ELF-1 (cell line): ENCODE measurements at regions not wholly inside any gene's neighbourhood (a gene's known extent, or its start where the extent isn't known, plus 50 kb on each side); places are given as distances from the start of the nearest gene placed in this dataset.
"Not testable (repeated sequence)": the region's sequence is repeated elsewhere in the genome, so short reads cannot be mapped to it uniquely, and the experiment has no call there.

Source experiments
- DNase-seq: peaks from one replicate; pipeline ENCODE4 v3.0.0-alpha.2; 2016; ENCODE audit warnings: low read depth, low spot score

DNA sequence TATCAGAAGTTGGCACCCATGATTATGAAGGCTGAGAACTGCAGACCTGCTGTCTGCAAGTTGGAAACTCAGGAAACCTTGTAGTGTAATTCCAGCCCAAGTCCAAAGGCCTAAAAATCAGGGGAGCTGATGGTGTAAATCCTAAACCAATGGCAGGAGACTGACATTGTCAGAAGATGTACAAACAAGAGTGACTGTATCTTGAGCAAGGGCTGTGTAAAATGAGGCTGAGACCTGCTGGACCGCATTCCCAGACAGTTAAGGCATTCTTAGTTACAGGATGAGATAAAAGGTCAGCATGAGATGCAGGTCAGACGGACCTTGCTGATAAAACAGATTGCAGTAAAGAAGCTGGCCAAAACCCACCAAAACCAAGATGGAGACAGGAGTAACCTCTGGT is 147.7 kb downstream of the COG6 start:
- DNase-seq: peak; percentile 71

DNA sequence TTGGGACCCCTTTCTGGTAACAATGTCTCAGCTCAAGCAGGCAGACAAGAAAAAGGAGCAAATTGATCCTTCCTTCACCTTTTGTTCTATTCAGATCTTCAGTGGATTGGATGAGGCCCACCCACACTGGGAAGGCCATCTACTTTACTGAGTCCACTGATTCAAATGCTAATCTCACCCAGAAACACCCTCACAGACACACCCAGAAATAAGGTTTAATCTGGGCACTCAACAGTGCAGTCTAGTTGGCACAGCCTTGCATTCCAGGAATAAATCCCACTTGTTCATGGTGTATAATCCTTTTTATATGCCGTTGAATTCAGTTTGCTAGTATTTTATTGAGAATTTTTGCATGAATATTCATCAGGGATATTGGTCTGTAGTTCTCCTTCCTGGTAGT is 148.4 kb downstream of the COG6 start:
- no peak for DNase-seq

DNA sequence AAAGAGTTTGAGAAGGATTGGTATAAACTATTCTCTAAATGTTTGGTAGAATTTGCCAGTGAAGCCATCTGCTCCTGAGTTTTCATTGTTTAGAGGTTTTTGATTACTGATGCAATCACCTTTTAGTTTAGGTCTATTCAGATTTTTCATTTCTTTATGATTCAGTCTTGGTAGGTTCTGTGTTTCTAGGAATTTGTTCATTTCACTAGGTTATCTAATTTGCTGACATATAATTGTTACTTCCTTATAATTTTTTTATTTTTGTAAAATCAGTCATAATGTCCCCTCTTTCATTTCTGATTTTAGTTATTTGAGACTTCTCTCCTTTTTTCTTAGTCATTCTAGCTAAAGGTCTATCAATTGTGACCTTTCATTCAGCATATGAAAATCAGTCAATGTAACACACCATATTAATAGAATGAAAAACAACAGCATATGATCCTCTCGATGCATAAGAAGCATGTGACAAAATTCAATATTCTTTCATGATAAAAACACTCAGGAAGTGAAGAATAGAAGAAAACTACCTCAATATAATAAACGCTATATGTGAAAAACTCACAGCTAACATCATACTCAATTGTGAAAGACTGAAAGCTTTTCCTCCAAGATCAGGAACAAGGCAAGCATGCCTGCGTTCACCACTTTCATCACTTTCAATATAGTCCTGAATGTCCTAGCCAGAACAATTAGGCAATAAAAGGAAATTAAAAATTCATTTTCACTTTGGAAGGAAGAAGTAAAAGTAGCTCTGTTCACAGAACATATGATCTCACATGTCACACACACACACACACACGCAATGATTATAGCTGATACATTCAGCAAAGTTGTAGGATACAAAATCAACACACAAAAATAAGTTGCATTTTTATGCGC is 149.1 kb downstream of the COG6 start:
- no peak for DNase-seq

DNA sequence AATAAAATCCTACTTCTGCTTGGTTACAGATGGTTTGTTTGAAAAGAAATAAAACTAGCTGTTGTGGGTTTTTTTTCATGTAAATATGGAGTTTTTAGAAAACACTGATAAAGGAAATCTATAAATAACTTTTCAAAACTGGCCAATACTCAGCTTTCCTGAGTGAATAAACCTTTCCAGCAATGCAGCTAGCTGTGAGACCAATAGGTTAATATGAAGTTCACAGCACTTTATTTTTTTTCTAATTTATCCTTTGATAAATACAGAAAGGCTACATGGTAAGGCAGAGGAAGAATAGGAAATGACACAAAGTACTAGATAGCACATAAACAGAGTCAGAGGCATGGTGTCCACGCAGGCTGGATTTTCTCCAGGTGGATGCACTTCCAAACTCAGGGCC is 154.0 kb downstream of the COG6 start:
- DNase-seq: no peak

DNA sequence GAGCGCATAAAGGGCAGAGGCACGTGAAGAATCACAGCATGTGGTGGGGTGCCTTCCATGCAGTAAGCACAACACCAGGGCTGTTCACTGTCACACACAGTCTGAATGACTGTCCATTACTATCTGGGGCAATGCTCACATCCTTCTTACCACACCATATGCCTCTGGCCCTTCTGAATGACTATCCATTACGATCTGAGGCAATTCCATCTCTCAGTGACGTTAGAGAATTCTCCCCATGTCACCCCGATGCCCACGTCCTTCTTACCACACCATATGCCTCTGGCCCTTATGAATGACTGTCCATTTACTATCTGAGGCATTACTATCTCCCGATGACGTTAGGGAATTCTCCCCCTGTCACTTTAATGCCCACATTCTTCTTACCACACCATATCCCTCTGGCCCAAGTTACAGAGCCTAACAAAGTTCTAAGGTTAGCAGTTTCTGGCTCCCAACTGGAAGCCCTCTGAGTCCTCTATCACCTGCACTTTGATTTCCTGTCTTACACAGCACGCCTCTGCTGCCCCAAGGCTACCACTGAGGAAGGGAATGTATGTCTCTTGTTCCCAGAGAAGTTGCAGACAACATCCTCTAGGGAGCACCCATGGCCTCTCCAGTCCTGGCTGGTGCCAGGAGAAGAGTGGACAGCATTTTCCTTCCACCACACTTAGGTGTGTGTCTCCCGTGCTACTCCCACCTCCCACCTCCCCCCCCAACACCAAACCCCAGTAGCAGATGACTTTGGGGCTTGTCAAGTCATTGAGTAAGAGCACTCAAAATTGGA is 154.8 kb downstream of the COG6 start:
- peak; percentile 42 for DNase-seq

DNA sequence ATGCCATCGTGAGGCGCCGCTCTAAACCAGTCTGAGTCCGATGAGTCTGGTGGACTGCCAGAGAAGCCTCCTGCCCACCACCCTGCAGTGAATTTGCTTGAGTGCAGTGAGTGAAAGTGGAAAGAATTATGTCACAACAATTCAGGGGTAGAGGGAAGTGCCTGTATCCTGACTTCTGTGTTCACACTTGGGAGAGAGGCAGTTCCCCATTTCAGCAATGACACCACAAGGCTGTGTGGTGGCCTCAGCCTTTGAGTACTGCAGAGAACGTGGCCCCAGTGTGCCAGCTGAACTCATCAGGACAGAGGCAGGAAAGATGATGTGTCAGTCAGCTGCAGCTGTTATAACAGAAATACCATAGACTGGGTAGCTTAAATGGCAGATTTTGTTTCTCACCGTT is 155.6 kb downstream of the COG6 start:
- DNase-seq: no peak

DNA sequence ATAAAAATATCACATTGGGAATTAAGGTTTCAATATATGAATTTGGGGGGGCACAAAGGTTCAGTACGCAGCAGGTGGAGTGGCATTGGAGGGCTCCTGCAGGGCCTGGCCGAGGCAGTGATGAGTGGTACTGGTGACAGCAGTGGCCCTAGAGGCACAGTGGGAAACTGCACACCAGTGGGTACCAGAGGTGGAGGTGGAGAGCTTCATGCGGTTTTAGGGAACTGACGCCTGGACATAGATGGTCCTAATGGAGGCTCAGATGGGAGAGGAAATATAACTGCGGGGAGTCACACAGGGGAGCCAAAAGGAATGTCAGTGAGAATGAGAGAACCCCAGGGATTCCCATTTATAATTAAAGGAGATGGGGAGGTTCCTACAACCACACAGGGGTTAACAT is 156.2 kb downstream of the COG6 start:
- DNase-seq: no peak

DNA sequence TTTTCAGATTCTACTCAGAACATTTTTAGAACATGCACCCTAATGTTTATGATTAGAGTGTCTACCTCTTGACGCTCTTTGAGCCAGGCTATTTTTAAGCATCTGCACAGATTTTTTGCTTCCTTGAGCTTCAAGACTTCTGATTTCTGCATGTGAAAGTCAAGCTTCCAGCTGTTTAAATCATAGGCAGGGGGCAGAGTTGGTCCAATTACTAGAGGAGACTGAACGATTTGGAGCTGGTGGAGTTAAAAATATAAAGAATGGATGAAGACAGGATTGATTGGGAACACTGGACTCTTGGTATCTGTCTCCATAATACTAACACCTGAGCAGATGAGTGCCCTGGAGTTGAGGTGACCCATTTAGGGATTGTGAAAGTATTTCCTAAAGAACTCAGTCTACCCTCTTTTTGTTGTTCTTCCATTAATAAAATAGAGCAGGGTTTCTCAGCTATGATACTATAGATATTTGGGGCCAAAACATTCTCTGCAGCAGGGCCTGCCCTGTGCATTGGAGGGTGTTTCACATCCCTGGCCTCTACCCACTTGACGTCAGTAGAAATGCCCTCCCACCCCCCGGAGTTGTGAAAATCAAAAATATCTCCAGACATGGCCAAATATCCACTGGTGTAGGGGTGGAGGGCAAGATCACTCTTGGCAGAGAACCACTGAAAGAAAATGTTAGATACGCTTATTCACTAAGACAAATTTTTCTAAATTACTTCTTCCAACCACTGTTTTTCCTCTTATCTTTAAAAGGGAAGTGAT is 160.1 kb downstream of the COG6 start:
- no peak for DNase-seq

DNA sequence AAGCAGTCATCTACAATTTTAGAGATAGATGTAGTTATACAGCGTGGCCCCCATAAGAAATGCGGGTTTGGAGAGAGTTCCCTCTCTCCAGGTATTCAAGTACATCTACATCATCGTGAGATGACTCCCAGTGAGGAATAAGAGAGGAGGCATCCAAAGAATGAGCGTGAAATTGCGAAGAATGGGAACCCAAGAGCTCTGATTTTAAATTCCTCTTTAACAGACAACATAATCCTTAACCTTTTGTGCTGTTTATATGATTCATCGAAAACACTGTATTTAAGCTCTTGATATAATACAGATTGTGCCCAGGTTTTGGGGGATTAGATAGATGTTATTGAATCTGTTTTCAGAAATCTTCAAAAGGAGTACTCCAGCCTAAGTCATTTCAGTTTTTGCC is 161.5 kb downstream of the COG6 start:
- DNase-seq: no peak

DNA sequence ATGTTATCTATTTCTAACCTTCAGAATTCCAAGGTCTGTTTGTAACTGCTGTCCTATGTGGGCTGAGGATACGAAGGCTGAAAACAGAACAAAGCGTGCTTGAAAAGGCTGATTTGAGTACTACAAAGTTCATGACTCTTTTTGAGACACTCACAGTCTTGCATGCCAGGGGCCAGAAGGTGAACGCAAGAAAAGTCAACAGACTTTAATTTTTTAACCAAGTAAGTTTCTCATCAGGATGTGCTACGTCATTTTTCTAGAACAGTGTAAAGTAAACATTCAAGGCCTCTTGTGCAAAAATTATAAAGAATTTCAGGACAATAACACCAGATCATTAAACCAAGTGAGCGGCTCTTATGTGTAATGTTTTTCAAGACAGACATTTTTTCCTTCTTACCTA is 163.5 kb downstream of the COG6 start:
- DNase-seq: no peak

DNA sequence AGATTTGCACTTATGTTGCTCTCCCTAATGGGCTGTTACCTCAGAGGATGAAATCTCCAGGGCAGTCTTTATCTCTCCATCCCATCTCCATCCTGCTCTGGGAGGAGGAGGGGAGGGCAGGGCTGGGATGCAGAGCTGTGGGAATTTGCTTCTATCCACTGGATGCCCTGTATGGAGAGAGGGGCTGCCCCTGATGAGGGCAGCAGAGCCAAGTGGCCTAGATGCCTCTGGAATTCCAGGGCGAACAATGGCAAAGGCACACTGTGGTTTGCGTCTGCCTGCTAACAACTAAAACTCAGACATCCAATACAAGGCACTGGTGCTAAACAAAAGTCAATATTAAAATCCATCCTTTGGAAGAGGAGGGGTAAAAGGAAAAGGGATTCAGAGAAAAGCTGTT is 165.1 kb downstream of the COG6 start:
- no peak for DNase-seq

DNA sequence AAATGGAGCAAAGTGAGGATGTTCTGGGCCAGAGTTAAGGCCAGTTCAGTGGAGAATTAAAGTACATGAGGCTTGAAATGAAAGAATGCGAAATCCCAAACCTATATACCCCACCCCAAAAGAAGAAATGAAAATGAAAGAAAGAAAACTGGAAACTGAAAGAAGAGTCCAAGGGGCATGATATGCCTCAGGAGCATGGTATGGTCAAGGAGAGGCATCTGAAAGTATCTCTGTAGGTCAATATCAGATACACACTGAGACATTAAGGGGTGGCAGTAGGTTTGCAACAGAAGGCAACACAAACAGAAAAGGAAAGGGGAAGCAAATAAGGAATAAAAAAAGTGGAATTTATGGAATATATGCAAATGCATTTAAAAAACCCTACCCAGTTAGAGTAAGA is 166.5 kb downstream of the COG6 start:
- no peak for DNase-seq

DNA sequence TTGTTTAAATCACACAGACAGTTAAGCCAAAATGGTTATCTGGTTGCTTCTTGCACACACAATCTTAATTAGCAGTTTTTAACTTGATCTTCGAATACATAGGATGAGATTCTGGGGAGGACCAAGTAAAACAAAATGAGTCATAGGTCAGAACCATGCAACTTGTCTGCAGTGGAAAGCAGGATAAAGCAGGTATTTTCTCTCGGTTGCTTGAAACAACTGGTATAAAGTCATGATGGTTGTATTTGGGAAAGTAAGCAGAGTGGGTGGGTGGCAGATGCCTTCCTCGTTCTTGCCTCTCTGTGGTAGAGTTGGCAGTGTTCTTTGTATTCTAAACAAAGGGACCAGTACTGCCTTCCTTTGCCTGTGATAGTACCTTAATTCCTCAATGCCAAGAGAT is 167.0 kb downstream of the COG6 start:
- DNase-seq: no peak

DNA sequence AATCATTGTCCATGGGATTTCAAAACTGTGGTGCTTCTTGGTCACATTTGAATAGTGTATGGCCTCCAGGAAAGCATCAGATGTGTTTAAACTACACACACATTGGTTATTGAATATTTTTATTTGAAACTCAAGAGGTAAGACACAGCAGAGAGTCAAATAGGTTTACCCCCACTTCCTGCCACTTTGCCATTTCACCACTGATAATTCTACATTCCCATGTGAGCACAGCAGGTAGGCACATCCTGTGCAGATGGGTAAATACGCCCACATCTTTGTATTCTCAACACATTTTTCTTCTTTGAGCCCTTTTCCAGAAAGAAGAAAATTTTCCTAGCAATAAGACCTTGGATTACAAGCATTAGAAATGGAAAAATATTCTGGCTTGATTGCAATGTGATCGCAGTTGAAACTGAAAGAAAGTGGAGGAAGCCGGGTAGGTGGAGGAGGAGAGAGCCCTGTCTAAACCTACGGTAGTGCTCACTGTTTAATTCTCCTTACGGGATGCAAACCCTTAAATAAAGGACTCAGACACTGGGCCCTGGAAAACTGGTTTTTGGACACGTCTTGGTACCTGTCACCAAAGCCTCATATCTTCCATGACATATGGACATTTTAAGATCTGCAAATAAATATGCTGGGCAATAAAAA is 167.7 kb downstream of the COG6 start:
- no peak for DNase-seq

DNA sequence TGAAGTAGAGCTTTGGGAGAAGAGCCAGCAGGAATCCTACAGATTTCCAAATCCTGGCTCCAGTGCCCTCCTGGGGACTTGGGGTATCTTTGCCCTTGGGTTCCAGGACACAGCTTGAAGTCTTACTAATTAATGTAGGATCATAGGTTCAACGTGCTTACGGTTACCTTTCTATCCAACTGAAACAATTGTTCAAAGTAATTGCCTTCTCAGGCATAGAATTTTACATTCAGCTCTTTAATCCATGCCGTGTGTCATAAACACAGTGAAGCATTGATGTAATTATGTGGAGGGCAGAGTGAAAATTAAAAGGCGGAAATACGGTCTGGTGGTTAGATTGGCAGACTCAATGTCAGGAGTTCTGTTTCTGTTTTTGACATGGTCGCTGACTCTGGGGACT is 170.4 kb downstream of the COG6 start:
- no peak for DNase-seq

DNA sequence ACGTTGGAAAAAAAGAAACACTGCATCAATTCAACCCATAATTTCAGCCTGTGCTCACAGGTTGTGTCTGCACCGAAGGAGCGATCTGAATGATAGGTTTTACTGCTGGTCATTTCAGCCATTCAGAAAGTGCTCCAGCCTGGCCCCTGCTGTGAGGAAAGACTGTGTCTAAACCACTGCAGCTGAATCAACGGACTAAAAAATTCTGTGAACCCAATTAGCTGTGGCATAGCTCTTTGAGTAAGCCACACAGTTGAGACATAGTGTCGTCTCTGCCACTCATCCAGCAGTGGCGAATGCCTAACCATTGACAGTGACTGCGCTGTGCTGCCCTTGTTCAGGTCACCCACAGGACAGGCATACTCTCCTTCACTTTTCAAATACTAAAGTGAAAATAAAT is 179.8 kb downstream of the COG6 start:
- no peak for DNase-seq

DNA sequence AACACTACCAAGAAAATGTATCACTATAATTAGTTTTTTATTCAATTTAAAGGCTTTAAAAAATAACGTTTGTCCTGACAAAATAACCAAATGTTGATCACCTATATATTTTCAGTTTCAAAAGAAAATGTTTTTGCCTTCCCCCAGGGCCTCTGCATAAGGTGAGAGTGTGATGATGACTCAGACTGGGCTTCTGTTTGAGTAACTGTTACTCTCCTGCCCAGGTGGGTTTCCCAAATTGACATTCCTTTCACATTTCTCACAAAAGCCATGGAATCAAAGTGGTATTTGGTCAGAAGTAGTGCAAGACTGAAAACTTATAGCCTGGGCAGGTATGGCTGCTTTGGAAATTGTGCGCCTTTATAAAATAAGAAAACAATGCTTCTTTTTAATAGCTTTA is 180.6 kb downstream of the COG6 start:
- no peak for DNase-seq

DNA sequence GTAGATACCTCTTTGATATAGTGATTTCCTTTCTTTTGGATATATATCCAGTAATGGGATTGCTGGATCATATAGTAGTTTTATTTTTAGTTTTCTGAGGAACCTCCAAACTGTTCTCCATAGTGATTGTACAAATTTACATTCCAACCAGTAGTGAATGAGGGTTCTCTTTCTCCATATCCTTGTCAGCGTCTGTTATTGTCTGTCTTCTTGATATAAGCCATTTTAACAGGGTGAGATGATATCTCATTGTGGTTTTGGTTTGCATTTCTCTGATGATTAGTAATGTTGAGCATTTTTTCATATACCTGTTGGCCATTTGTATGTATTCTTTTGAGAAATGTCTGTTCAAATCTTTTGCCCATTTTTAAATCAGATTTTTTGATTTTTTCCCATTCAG is 182.4 kb downstream of the COG6 start:
- not testable (repeated sequence) for DNase-seq

DNA sequence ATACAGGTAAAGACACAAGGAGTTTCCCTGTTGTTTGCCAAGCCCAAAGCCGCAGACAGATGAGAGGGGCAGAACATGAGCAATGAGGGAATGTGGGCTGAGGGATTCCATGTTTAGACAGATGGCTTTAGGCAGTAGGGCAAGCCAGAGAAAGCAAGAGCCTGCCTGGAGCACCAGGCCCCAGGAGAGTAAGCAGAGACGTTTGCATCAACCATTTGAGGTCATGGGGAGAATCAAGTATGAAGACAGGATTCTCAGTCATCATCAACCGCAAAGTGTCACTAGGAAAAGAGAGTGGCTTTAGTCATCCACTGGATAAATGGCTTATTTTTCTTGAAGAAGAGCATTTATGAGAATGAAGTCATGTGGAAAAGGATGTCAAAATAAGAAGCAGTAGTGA is 184.7 kb downstream of the COG6 start:
- no peak for DNase-seq

DNA sequence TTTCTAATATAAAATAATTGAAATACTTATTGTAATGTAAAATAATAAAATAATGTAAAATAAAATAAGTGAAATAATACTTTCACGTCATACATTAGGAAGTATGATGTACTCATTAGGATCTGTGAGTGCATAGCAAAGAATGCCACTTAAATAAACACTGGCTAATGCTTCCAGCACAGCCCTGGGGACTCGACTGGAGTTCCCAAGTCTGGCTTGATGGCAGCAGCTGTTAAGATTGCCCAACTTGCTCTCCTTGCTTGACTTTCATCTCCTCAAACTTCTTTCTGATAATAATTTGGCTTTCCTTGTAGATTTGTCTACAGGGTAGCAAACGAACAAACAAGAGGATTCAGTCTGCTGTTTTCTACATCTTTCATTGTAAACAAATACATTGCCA is 191.9 kb downstream of the COG6 start:
- no peak for DNase-seq

DNA sequence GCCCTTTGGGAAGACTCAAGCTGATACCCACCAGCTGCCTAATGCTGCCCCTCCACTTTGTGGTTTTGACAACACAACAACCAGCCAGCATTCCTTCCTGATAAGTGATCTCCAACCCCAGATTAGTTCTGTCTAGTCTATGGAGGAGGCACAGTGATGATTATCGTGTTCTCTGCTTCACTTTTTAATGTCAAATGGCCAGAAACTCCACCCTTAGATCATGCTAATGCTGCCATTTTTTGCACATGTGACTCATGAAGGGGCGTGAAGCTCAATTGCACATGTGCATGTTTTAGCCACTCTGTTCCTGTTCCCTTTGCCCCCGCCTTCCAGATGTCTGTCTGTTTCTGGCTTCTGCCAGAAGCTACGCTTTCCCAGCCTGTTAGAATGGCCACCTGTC is 199.8 kb downstream of the COG6 start:
- no peak for DNase-seq

DNA sequence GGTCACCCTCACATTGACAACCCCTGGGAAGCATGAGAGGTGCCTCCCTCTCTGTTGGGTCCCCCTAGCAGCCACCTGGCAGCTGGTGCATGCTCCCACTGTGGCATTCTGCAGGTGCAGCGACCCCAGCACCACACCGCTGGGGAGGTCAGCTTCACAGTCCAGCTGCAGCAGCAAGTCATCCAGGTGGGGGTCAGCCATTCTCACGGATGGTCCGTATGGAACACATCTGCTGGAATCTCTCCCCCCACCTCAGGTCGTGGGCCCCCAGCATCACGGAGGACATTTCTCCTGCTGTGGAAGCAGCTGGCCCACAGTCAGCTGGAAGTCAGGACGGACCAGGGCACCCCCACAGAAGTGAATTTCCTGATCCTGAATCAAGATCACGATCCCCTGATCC is 201.3 kb downstream of the COG6 start:
- no peak for DNase-seq
